Stimulated activated memory B cell treated with anti-CD40 and anti-IgM and Interleukin-4, amounts not matched to agents 10 μg/mL and 1 μg/mL and 100 μg/mL, for 72 hours (primary cell): ENCODE measurements at regions not wholly inside any gene's neighbourhood (a gene's known extent, or its start where the extent isn't known, plus 50 kb on each side); places are given as distances from the start of the nearest gene placed in this dataset.
"Not testable (repeated sequence)": the region's sequence is repeated elsewhere in the genome, so short reads cannot be mapped to it uniquely, and the experiment has no call there.

Experiments
- ATAC-seq: fragments of 150-1000 bp; cut with Tn5 transposase; 2 replicates; pipeline ENCODE4 v1.10.0; 2021
- H3K27ac Mint-ChIP-seq: one replicate; pipeline ENCODE4 v1.8.0; 2022; ENCODE audit warnings: mild to moderate bottlenecking, mixed read lengths
- H3K27me3 Mint-ChIP-seq: one replicate; pipeline ENCODE4 v1.8.0; 2022; ENCODE audit warnings: mixed read lengths
- H3K36me3 Mint-ChIP-seq: one replicate; pipeline ENCODE4 v1.8.0; 2022; ENCODE audit warnings: mixed read lengths
- H3K4me1 Mint-ChIP-seq: one replicate; pipeline ENCODE4 v1.8.0; 2022; ENCODE audit warnings: mixed read lengths
- H3K4me3 Mint-ChIP-seq: one replicate; pipeline ENCODE4 v1.8.0; 2022; ENCODE audit warnings: mild to moderate bottlenecking, moderate library complexity, mixed read lengths
- H3K9me3 Mint-ChIP-seq: one replicate; pipeline ENCODE4 v1.8.0; 2022; ENCODE audit warnings: mixed read lengths

DNA sequence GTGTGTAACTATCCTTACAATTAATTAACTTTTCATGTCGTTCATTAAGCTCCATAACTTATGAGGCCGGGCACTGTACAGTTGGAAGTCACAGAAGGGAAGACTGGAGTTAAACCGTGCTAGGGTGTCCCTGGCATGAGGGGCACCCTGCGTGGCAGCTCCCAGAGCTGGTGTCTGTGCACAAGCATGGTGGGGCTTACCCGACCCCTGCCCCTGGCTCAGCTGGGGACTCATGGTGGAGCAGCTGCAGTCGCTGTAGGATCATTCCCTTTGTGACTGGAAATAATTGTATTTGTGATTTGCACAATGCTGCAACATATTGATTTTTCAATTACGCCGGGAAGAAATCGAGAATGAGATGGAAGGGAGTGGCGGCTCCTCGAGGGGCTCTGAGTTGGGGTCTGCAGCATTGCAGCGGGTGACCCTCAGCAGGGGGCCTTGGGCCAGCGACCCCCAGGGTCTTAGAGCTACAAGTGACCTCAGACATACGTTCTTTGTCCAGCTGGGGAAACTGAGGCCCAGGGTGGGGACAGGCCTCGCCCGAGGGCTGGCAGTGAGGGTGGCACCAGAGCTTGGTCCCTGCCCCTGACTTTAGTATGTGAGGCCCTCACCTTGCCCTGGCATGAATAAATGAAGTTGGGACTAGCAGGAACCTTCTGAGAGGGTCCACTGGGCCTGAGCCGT lies 125.4 kb downstream of the KIF26A start:
- ATAC-seq, result no peak
- Mint-ChIP-seq H3K36me3 (no peaks in the 10 kb centered on the region), H3K27me3 (peaks cover 11% of the 10 kb centered on the region), H3K27ac (no peak overlapping the region), H3K4me3 (no peak overlapping the region), H3K4me1 (no peaks in the 10 kb centered on the region), H3K9me3 (peaks cover 8% of the 10 kb centered on the region)

DNA sequence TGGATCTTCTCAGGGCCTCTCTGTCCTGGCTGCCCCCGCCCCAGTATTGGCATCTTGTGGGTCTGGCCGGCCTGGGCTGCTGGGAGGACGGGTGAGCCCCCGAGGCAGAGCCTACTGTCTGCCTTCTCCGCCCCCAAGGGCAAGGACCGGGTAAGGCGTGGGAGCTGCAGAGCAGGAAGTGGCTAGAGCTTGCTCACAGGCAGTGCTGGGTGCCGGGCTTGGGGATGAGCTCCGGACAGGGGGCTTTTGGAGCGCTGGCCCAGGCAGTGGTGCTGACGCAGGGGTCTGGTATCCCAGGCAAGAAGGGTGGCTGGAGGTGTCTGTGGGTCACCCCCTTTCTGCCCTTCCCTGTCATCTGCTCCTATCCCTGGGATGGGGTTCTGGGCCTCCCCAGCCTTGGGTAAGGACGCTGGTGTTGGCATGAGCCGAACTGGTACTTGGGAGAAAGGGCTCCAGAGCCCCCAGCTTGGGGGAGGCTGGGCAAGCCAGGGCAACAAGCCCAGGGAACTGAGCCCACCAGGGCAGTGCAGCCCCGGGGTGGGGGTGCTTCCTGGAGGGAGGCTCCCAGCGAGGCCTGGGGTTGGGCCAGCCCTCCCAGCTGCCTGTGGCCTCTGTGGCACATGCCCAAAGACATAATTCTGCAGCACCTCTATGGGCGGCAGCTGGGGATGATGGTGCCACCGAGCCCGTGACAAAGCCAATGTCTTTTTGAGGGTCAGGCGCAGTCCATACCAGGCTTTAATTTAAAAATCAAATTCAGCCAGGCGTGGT lies 126.3 kb downstream of the KIF26A start:
- ATAC-seq, result no peak
- Mint-ChIP-seq H3K27me3 (peaks cover 20% of the 10 kb centered on the region), H3K4me1 (no peaks in the 10 kb centered on the region), H3K27ac (no peak overlapping the region), H3K4me3 (no peak overlapping the region), H3K9me3 (peaks cover 8% of the 10 kb centered on the region), H3K36me3 (no peaks in the 10 kb centered on the region)

DNA sequence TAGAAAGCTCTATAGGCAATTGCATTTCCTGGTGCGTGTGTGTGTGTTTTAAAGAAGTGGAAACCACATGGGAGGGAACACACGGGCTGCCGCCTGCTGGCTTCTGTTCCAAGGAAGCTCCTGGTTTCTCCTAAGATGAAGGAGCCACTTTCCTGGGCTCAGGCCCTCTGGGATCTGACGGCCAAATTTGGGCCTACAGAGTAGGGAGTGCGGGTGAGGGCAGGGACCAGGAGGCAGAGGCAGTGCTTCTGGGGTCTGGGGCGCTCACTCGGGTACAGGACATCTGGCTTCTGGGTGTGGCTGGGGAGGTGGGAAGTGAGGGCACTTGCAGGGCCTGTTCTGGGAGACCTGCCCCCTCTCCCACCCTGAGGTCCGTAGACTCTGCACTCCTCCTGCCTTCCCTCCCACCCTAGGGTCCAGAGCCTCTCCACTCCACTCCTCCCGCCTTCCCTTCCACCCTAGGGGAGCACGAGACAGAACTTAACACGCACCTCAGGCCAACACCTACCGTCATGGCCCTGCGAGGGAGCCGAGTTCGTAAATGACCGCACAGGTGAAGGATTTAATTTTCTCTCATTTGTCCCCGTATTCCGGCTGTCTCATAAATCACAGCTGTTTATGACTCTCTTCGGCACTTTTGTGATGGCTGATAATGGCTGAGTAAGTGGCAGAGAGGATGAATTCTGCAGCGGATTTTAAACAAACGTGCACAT lies 127.7 kb downstream of the KIF26A start:
- ATAC-seq, result no peak

DNA sequence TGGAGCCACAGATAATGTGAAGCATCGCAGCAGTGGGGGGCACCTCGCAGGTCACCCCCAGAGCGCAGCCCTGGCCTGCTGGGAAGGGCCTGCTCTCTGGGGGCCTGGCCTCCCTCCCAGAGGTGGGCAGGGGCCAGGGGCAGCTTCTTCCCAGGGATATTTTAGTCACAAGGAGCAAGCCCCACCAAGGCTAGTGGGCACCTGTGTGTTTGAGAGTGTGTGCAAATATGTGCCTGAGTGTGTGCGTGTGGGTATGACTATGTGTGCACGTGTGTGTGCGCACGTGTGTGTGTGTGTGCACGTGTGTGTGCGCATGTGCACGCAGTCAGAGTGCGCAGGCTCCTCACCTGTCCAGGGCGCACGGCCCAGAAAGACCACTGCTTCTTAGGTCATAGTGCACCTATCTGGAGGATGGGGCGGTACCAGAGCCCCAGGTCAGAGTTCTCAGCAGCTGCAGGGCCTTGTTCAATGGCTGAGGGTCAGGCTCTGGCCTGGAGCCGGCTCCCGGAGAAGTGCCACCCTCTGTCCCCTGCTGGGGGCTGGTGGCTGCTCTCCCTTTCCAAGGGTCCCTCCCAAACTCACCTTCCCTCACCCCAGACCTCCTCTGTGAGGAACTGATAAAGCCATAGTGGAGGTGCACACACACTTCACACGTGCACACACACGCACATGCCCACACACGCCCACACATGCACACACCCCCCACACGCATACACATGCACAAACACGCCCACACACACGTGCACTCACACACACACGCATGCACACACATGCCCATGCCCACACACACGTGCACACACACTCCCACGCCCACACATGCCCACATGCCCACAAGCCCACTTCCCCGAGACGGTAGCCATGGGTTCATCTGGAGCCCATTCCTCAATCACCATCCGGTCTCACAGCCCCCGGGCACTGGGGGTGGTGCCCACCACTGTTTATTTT lies 128.5 kb downstream of the KIF26A start:
- Mint-ChIP-seq H3K27me3 (peaks cover 19% of the 10 kb centered on the region), H3K36me3 (no peaks in the 10 kb centered on the region), H3K9me3 (peaks cover under 1% of the 10 kb centered on the region), H3K4me3 (no peak overlapping the region), H3K4me1 (no peaks in the 10 kb centered on the region), H3K27ac (no peak overlapping the region)
- ATAC-seq, result no peak

More for the DNA sequence above, 127.7 kb downstream of the KIF26A start:
- Mint-ChIP-seq H3K9me3 (peaks cover 4% of the 10 kb centered on the region), H3K4me1 (no peaks in the 10 kb centered on the region), H3K36me3 (no peaks in the 10 kb centered on the region), H3K4me3 (no peak overlapping the region), H3K27me3 (peaks cover 20% of the 10 kb centered on the region), H3K27ac (no peak overlapping the region)

DNA sequence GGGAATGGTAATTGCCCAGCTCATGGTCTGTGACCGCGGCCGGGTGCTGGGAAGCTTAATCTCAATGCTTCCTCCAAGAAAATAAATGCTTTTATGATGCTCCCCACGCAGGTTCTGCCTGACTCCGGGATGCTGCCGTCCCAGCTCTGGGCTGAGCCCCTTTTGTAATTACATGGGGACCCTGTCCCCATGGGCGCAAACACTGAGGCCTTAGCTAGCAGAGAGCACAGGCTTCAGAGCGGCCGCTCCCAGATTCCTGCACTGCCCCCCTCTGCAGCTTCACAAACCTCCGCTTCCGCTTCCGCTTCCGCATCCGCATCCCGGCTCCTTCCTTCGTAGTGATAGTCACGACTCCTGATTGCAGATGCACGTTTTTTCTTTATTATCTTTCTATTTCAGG lies 129.5 kb downstream of the KIF26A start:
- H3K27ac Mint-ChIP-seq, result no peak overlapping the region
- no peaks in the 10 kb centered on the region for H3K36me3 Mint-ChIP-seq
- peaks cover 11% of the 10 kb centered on the region for H3K27me3 Mint-ChIP-seq
- ATAC-seq, result no peak
- no peaks in the 10 kb centered on the region for H3K4me1 Mint-ChIP-seq
- H3K9me3 Mint-ChIP-seq, result no peaks in the 10 kb centered on the region
- H3K4me3 Mint-ChIP-seq, result no peak overlapping the region

DNA sequence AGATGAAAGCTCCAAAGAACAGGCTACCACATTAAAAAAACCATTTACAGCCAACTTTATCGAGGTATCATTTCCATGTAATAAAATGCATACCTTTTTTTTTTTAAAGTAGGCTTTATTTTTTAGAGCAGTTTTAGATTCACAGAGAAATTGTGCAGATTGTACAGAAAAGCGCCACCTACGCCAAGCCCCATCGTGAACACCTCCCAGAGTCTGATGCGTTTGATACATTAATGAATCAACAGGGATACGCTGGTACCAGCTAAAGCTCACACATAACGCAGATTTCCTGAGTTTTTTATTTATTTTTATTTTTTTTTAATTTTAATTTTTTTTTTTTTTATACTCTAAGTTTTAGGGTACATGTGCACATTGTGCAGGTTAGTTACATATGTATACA lies 129.9 kb downstream of the KIF26A start:
- Mint-ChIP-seq H3K27me3 (peaks cover 11% of the 10 kb centered on the region), H3K27ac (no peak overlapping the region), H3K4me1 (no peaks in the 10 kb centered on the region), H3K36me3 (no peaks in the 10 kb centered on the region), H3K9me3 (no peaks in the 10 kb centered on the region), H3K4me3 (no peak overlapping the region)
- ATAC-seq, result no peak

DNA sequence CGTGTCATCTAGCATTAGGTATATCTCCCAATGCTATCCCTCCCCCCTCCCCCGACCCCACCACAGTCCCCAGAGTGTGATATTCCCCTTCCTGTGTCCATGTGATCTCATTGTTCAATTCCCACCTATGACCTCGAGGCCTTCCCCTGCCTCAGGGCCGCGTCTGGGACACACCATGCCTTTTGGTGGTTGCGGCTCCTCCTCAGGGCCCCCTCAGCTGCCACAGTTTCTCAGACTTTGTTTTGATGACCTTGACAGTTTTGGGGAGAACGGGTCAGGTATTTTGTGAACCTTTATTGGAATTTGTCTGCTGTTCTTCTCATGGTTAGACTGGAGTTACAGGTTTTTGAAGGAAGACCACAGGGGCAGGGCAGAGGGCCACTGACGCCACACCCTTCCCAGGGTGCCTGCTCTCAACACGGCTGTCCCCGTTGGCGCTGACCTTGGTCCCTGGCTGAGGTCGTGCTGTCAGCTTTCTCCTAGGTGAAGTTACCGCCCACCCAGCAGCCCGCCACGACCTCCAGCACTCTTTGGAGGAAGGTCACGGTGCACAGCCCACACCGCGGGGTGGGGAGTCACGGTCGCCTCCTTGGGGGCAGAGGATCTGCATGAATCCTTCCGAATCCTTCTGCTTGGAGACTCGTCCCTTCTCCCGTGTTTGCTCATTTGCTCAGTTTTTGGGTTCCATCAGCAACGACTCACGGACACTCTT lies 130.5 kb downstream of the KIF26A start:
- Mint-ChIP-seq H3K36me3 (no peaks in the 10 kb centered on the region), H3K9me3 (no peaks in the 10 kb centered on the region), H3K27ac (no peak overlapping the region), H3K4me1 (no peaks in the 10 kb centered on the region), H3K4me3 (no peak overlapping the region), H3K27me3 (peaks cover 11% of the 10 kb centered on the region)
- no peak for ATAC-seq

DNA sequence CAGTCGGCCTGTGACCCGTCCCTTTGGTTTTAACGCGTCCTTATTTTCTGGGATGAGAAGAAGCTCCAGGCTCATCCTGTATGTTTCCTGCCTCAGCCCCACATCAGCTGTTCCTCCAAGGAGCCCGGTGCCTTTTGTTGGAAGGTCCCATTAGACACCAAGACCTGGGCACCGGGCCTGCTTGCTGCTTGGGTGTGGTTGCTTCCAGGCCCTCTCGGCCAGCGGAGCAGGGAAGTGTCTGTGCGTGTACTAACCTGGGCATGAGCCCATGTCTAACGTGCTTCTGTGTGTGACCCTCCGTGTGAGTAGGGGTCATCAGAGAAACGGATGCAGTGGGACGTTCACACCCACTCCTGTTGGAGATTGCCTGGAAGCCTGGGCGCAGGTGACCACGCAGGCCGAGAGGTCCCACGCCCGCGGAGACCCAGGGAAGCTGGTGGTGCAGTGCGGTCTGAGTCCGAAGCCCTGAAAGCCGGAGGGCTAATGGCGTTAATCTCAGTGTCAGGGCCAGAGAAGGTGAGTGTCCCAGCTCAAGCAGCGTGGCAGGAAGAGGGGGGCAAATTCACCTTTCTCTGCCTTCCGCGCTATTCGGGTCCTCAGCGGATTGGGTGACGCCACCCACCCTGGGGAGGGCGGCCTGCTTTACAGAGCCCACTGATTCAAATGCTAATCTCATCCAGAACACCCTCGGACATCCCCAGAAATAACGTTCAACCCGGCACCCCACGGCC lies 131.3 kb downstream of the KIF26A start:
- H3K27ac Mint-ChIP-seq, ATAC-seq, H3K9me3 Mint-ChIP-seq, H3K4me3 Mint-ChIP-seq, H3K4me1 Mint-ChIP-seq, H3K36me3 Mint-ChIP-seq: not testable (repeated sequence)
- H3K27me3 Mint-ChIP-seq, result peaks cover 16% of the 10 kb centered on the region

DNA sequence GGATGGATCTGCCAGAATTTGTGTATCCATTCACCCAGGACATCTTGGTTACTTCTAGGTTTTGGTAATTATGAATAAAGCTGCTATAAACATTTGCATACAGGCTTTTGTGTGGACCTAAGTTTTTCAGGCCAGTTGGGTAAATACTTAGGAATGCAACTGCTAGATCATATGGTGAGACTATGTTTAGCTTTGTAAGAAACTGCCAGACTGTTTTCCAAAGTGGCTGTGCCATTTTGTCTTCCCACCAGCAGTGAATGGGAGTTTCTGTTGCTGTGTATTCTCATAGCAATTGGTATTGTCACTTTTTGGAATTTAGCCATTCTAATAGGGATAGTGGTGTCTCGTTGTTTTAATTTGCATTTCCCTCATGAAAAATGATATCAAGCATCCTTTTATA lies 133.0 kb downstream of the KIF26A start:
- no peaks in the 10 kb centered on the region for H3K4me1 Mint-ChIP-seq
- H3K27ac Mint-ChIP-seq, result no peak overlapping the region
- ATAC-seq, result no peak
- H3K9me3 Mint-ChIP-seq, result no peaks in the 10 kb centered on the region
- no peak overlapping the region for H3K4me3 Mint-ChIP-seq
- no peaks in the 10 kb centered on the region for H3K36me3 Mint-ChIP-seq
- H3K27me3 Mint-ChIP-seq, result peaks cover 27% of the 10 kb centered on the region

DNA sequence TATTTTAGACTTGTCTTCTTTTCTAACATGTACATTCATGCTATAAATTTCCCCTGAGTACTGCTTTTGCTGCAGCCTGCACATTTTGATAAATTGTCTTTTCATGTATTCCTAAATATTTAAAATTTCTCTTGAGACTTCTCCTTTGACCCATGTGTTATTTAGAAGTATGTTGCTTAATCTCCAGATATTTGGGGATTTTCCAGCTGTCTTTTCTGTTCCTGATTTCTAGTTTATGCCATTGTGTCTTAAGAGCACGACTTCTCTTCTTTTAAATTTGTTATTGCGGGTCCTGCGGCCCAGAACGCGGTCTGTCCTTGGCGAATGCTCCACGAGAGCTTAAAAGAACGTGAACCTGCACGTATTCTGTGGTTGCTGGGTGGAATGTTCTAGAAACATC lies 136.4 kb downstream of the KIF26A start:
- no peaks in the 10 kb centered on the region for H3K9me3 Mint-ChIP-seq
- H3K27me3 Mint-ChIP-seq, result peaks cover 50% of the 10 kb centered on the region
- no peak overlapping the region for H3K27ac Mint-ChIP-seq
- H3K4me3 Mint-ChIP-seq, result no peak overlapping the region
- no peaks in the 10 kb centered on the region for H3K4me1 Mint-ChIP-seq
- no peak for ATAC-seq
- H3K36me3 Mint-ChIP-seq, result no peaks in the 10 kb centered on the region

DNA sequence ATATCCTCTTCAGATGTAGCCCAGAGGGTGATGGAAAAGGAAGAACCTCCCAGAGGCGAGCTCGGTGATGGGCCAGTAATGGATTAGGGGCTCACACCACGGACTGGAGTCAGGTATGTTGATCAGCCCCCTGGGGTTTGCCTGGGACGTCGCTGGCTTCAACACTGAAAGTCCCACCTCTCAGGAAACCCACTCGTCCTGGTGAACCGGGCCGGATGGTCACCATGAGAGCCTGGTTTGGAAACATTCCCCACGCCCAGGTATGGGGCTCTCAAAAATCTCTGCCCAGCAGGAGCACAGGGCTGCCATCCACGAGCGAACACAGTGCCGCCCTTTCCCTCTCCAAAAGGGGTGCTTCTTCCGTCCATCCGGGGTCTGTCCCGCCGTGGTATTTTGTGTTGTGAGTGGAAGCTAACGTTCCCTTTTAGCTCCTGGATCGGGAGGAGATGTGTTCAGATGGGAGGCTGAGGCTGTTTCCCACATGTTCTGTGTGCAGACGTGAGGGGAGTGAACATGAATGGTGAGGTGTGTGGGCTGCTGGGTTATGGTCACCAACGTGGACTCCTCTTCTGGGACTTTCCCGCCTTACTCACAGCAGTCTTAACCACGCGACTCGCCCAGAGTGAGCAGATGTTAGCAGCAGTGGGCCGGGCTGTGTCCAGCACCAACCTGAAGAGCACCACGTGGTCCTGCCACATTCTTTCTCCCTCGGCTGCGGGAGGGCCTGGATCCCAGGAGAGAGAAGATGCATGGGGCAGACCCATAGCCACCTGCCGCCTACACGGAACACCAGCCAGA lies 139.2 kb downstream of the KIF26A start:
- no peak for ATAC-seq
- Mint-ChIP-seq H3K27ac (no peak overlapping the region), H3K4me1 (no peaks in the 10 kb centered on the region), H3K9me3 (no peaks in the 10 kb centered on the region), H3K36me3 (no peaks in the 10 kb centered on the region), H3K4me3 (no peak overlapping the region), H3K27me3 (peaks cover 78% of the 10 kb centered on the region)

DNA sequence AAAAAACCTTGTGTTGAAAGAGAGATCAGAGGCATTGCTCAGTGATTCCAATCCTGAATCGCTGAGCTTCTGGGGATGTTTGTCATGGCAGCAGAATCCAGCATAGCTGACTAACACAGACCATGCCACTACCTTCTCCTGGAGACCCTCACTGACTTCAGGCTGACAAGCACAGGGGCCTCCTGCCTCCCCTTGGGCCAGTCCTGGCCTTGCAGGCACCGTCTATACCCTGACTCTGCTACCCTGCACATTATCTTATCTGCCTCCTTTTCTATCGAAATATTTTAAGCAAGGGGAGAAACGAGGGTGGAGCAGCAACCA lies 139.8 kb downstream of the KIF26A start:
- Mint-ChIP-seq H3K4me1 (no peaks in the 10 kb centered on the region), H3K4me3 (no peak overlapping the region), H3K27me3 (peaks cover 84% of the 10 kb centered on the region), H3K9me3 (no peaks in the 10 kb centered on the region), H3K36me3 (no peaks in the 10 kb centered on the region), H3K27ac (no peak overlapping the region)
- no peak for ATAC-seq

DNA sequence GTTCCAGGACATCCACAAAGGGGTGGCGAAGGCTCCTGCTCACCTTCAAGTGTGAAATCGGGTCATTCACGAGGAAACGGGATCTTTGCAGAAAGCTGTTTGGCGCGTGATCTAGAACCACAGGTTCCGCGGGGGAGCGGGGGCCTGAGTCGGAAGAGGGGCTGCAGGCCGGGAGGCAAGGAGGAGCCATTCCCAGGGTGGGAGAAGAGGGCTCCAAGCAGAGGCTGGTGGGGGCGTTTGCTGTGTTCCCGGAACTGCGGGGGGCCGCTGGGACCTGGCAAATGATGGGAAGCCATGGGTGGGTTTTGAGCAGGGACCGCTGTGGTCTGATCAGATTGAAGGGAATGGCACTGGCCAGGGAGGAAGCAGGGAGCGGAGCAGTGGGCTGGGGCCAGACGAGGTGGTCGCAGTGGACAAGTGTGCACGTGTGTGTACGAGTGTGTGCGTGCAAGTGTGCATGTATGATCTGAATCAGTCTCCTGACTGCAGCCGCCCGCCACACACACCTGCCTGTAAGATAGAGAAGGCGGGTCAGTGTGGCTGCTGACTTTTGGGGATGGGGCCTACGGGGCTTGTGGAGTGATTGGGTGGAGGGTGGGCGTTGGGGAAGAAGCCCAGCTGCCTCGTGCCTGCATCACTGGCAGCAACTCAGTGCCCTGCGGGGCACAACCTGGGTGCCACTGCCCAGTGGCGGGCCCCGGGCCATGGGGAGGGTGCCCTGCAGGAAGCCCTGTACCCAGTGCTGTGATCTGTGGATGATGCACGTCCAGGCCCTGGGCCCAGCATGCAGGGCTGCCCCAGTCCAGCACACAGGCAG lies 141.9 kb downstream of the KIF26A start:
- peaks cover 72% of the 10 kb centered on the region for H3K27me3 Mint-ChIP-seq
- H3K36me3 Mint-ChIP-seq, result no peaks in the 10 kb centered on the region
- no peak overlapping the region for H3K4me3 Mint-ChIP-seq
- H3K27ac Mint-ChIP-seq, result no peak overlapping the region
- ATAC-seq, result no peak
- H3K4me1 Mint-ChIP-seq, result no peaks in the 10 kb centered on the region
- H3K9me3 Mint-ChIP-seq, result no peaks in the 10 kb centered on the region
